H1 (cell line): ENCODE measurements at regions not wholly inside any gene's neighbourhood (a gene's known extent, or its start where the extent isn't known, plus 50 kb on each side); places are given as distances from the start of the nearest gene placed in this dataset.

Experiments
- CTCF ChIA-PET: fragments of 300-600 bp; sonication (Branson Sonifier 250); formaldehyde crosslinking; loops from one replicate; lab custom pipeline; 2021; ENCODE audit not compliant: partially characterized antibody; lab: Charles Lee
- POLR2A ChIA-PET: fragments of 300-600 bp; sonication (Branson Sonifier 250); formaldehyde crosslinking; loops from one replicate; lab custom pipeline; 2021; ENCODE audit warnings: inconsistent platforms; ENCODE audit not compliant: partially characterized antibody; lab: Charles Lee
- DNase-seq, 2 experiments: peaks; one replicate each; pipeline versions ENCODE4 v3.0.0 to v3.0.0-alpha.2; 2010 to 2022; ENCODE audit warnings: low spot score in 2 of 2, low read depth in 1 of 2, mixed read lengths in 1 of 2
- FAIRE-seq: peaks from 2 replicates; lab custom pipeline; 2011; peaks lifted over from hg19 to GRCh38; lab: Jason Lieb, UNC
- H2AFZ ChIP-seq: 2 replicates; pipeline ENCODE4 v1.8.1; 2012; ENCODE audit warnings: low read length, inconsistent platforms
- H2AK5ac ChIP-seq: 2 replicates; pipeline ENCODE4 v1.6.1; 2013; ENCODE audit warnings: low read depth, low read length
- H2BK120ac ChIP-seq: replicated peaks from 2 replicates; pipeline ENCODE3; 2013; ENCODE audit warnings: low read depth, low read length, inconsistent platforms
- H2BK12ac ChIP-seq: 2 replicates; pipeline ENCODE4 v1.6.1; 2013; ENCODE audit warnings: low read depth, low read length
- H2BK15ac ChIP-seq: 2 replicates; pipeline ENCODE4 v1.6.1; 2013; ENCODE audit warnings: low read length
- H2BK20ac ChIP-seq: 2 replicates; pipeline ENCODE4 v1.6.1; 2013; ENCODE audit warnings: low read length
- H2BK5ac ChIP-seq: 2 replicates; pipeline ENCODE4 v1.6.1; 2013; ENCODE audit warnings: low read depth, low read length
- H3K14ac ChIP-seq: 2 replicates; pipeline ENCODE4 v1.6.1; 2013; ENCODE audit warnings: inconsistent platforms; ENCODE audit not compliant: insufficient read length
- H3K18ac ChIP-seq: 2 replicates; pipeline ENCODE4 v1.6.1; 2013; ENCODE audit warnings: low read length; ENCODE audit errors: extremely low read depth
- H3K23ac ChIP-seq: 2 replicates; pipeline ENCODE4 v1.6.1; 2013; ENCODE audit warnings: inconsistent platforms; ENCODE audit not compliant: insufficient read length
- H3K23me2 ChIP-seq: 2 replicates; pipeline ENCODE4 v1.6.1; 2013; ENCODE audit warnings: low read depth, low read length
- H3K27ac ChIP-seq: 2 replicates; pipeline ENCODE4 v1.6.1; 2011; ENCODE audit warnings: low read depth, low read length, inconsistent platforms
- H3K27me3 ChIP-seq, 4 experiments: replicated peaks in 1 of 4; 1 replicate in 1 of 4; 2 replicates in 3 of 4; pipeline versions ENCODE4 v1.6.1 to v1.8.1; 2011 to 2013; ENCODE audit warnings: low read length in 3 of 4, mild to moderate bottlenecking in 3 of 4, inconsistent platforms in 2 of 4, mixed read lengths in 2 of 4, moderate library complexity in 1 of 4; ENCODE audit not compliant: control insufficient read depth in 3 of 4, insufficient read depth in 3 of 4; ENCODE audit errors: extremely low read depth in 1 of 4
- H3K36me3 ChIP-seq, 4 experiments: 2 replicates each; pipeline versions ENCODE4 v1.6.1 to v1.8.1; 2011 to 2013; ENCODE audit warnings: mild to moderate bottlenecking in 4 of 4, low read length in 3 of 4, moderate library complexity in 2 of 4, control low read depth in 1 of 4, inconsistent platforms in 1 of 4; ENCODE audit not compliant: insufficient read depth in 4 of 4, control insufficient read depth in 2 of 4
- H3K4ac ChIP-seq: replicated peaks from 2 replicates; pipeline ENCODE3; 2013; ENCODE audit warnings: low read length, low read depth, mixed read lengths, inconsistent platforms; ENCODE audit not compliant: insufficient read length
- H3K4me1 ChIP-seq, 4 experiments: replicated peaks in 1 of 4; 1 replicate in 1 of 4; 2 replicates in 3 of 4; pipeline versions ENCODE4 v1.6.1 to v1.8.1; 2011 to 2013; ENCODE audit warnings: low read length in 3 of 4, inconsistent platforms in 2 of 4, mixed read lengths in 1 of 4; ENCODE audit not compliant: insufficient read depth in 4 of 4, control insufficient read depth in 3 of 4
- H3K4me2 ChIP-seq, 2 experiments: 2 replicates each; pipeline versions ENCODE4 v1.6.1 to v1.8.1; 2011 to 2013; ENCODE audit warnings: low read depth in 2 of 2, low read length in 2 of 2, control low read depth in 1 of 2, inconsistent platforms in 1 of 2, mild to moderate bottlenecking in 1 of 2; ENCODE audit not compliant: insufficient read depth in 1 of 2
- H3K4me3 ChIP-seq, 4 experiments: fragments of 200-600, 300-600 bp in 1 of 4; sonication (generic), shearing (Covaris generic), sonication (Bioruptor Twin) in 1 of 4; 2 replicates each; pipeline versions ENCODE4 v1.5.1 to v1.8.1; 2011 to 2016; ENCODE audit warnings: low read length in 4 of 4, low read depth in 3 of 4, control low read depth in 2 of 4, inconsistent platforms in 2 of 4, mild to moderate bottlenecking in 2 of 4, mixed read lengths in 1 of 4, moderate library complexity in 1 of 4; ENCODE audit not compliant: insufficient read depth in 2 of 4; ENCODE audit errors: extremely low read depth in 1 of 4
- H3K56ac ChIP-seq: replicated peaks from 2 replicates; pipeline ENCODE3; 2013; ENCODE audit warnings: low read depth, mild to moderate bottlenecking, mixed read lengths, low read length, inconsistent platforms; ENCODE audit not compliant: insufficient read length
- H3K79me1 ChIP-seq: 2 replicates; pipeline ENCODE4 v1.6.1; 2013; ENCODE audit warnings: low read depth, low read length, control low read depth
- H3K79me2 ChIP-seq, 2 experiments: 2 replicates each; pipeline versions ENCODE4 v1.6.1 to v1.8.1; 2012 to 2013; ENCODE audit warnings: low read length in 2 of 2, mild to moderate bottlenecking in 2 of 2, inconsistent platforms in 1 of 2; ENCODE audit not compliant: insufficient read depth in 2 of 2, control insufficient read depth in 1 of 2
- H3K9ac ChIP-seq, 4 experiments: replicated peaks in 1 of 4; 1 replicate in 1 of 4; 2 replicates in 3 of 4; pipeline versions ENCODE4 v1.6.1 to v1.8.1; 2011 to 2013; ENCODE audit warnings: low read depth in 3 of 4, low read length in 3 of 4, control low read depth in 2 of 4, mild to moderate bottlenecking in 2 of 4, moderate library complexity in 2 of 4, inconsistent platforms in 1 of 4; ENCODE audit errors: extremely low read depth in 1 of 4
- H3K9me3 ChIP-seq, 2 experiments: 2 replicates each; pipeline versions ENCODE4 v1.6.1 to v1.8.1; 2012 to 2013; ENCODE audit warnings: mild to moderate bottlenecking in 2 of 2, moderate library complexity in 2 of 2, control low read depth in 1 of 2, inconsistent platforms in 1 of 2, low read depth in 1 of 2, low read length in 1 of 2, mixed read lengths in 1 of 2; ENCODE audit not compliant: insufficient read depth in 2 of 2
- H4K20me1 ChIP-seq, 2 experiments: replicated peaks in 1 of 2; 2 replicates each; pipeline versions ENCODE3 to v1.8.1; 2011 to 2013; ENCODE audit warnings: inconsistent platforms in 2 of 2, low read length in 2 of 2, mild to moderate bottlenecking in 1 of 2; ENCODE audit not compliant: insufficient read depth in 2 of 2, control insufficient read depth in 1 of 2
- H4K5ac ChIP-seq: 2 replicates; pipeline ENCODE4 v1.6.1; 2013; ENCODE audit warnings: low read length, low read depth, mixed read lengths, inconsistent platforms; ENCODE audit not compliant: insufficient read length
- H4K8ac ChIP-seq: 2 replicates; pipeline ENCODE4 v1.8.0; 2013; ENCODE audit warnings: mild to moderate bottlenecking, moderate library complexity, low read length, inconsistent platforms; ENCODE audit not compliant: insufficient read depth; ENCODE audit errors: extremely low read depth
- H4K91ac ChIP-seq: replicated peaks from 2 replicates; pipeline ENCODE3; 2013; ENCODE audit warnings: low read length, mixed read lengths, inconsistent platforms; ENCODE audit not compliant: insufficient read length
- POLR2A ChIP-seq, 2 experiments: IDR thresholded peaks; 1 replicate in 1 of 2; 2 replicates in 1 of 2; pipeline ENCODE4 v1.6.1; 2011; ENCODE audit warnings: low read depth in 2 of 2, low read length in 2 of 2, mild to moderate bottlenecking in 2 of 2; ENCODE audit errors: control extremely low read depth in 1 of 2
- WGBS, 2 experiments: shearing (Covaris generic) in 1 of 2; methylation state at CpG; one replicate each; pipeline versions ENCODE4 v1.1.6 to v1.1.7; 2013 to 2015; ENCODE audit warnings: low lambda C conversion rate in 2 of 2, mixed read lengths in 2 of 2, inconsistent platforms in 1 of 2, low coverage in 1 of 2, missing lambda C conversion rate in 1 of 2; ENCODE audit not compliant: insufficient replicate concordance in 2 of 2, insufficient coverage in 1 of 2, insufficient read length in 1 of 2; ENCODE audit errors: extremely low coverage in 1 of 2, missing lambda C conversion rate in 1 of 2; 5-methylcytosine and 5-hydroxymethylcytosine counted together

GRCh38 chr18:45387229-45387628, 228.0 kb upstream of the SLC14A2 start:
- H3K4me1 ChIP-seq, result peaks cover 0 to 4% (median 1%) of the 10 kb centered on the region in 4 experiments; a peak in 3 of 7 replicates
- H3K23me2 ChIP-seq, result no peaks in the 10 kb centered on the region
- no peak overlapping the region for H2BK15ac ChIP-seq
- H3K79me2 ChIP-seq, result no peaks in the 10 kb centered on the region
- H3K27me3 ChIP-seq, result no peaks in the 10 kb centered on the region
- no peak overlapping the region for H2BK5ac ChIP-seq
- H4K8ac ChIP-seq, result no peak overlapping the region
- no peak overlapping the region for H3K9ac ChIP-seq
- 67% methylated on average over 2 of the region's 2 CpGs; no CpG with 5 or more reads in 1 of the 2 experiments for WGBS, 2 experiments
- no peak overlapping the region for H2AFZ ChIP-seq
- H2BK12ac ChIP-seq, result no peak overlapping the region
- H3K14ac ChIP-seq, result no peak overlapping the region
- H3K36me3 ChIP-seq, result no peaks in the 10 kb centered on the region
- no peak overlapping the region for H3K27ac ChIP-seq
- no peak overlapping the region for H3K18ac ChIP-seq
- ChIA-PET CTCF (interaction anchor here (0.8 to 11.3 kb wide), 14 partner anchors 8 to 413 kb away, joined by 3 to 131 read pairs (median 7); no protein-coding TSS in a partner anchor), POLR2A (no interaction called here)
- no peak overlapping the region for H3K23ac ChIP-seq
- H3K79me1 ChIP-seq, result no peaks in the 10 kb centered on the region
- H3K56ac ChIP-seq, result no peak overlapping the region
- FAIRE-seq (no peak), DNase-seq (no peak)
- no peak overlapping the region for H4K5ac ChIP-seq
- H3K4ac ChIP-seq, result no peak overlapping the region
- H2AK5ac ChIP-seq, result no peak overlapping the region
- no peak overlapping the region for H3K4me2 ChIP-seq
- H4K20me1 ChIP-seq, result no peaks in the 10 kb centered on the region
- no peak overlapping the region for H2BK120ac ChIP-seq
- no peak overlapping the region for H2BK20ac ChIP-seq
- TF ChIP-seq POLR2A (IDR thresholded peaks at IDR 0.05; ENCODE audit: control extremely low read depth in 1 of 2, low read depth in 2 of 2, low read length in 2 of 2), result no peak
- H4K91ac ChIP-seq, result no peak overlapping the region
- no peaks in the 10 kb centered on the region for H3K9me3 ChIP-seq
- no peak overlapping the region for H3K4me3 ChIP-seq
